IMR-90 (cell line): ENCODE measurements at regions not wholly inside any gene's neighbourhood (a gene's known extent, or its start where the extent isn't known, plus 50 kb on each side); places are given as distances from the start of the nearest gene placed in this dataset.
"Not testable (repeated sequence)": the region's sequence is repeated elsewhere in the genome, so short reads cannot be mapped to it uniquely, and the experiment has no call there.

ENCODE experiments used
- CEBPB ChIP-seq: IDR thresholded peaks from 2 replicates; pipeline ENCODE4 v1.6.1; 2012; ENCODE audit warnings: low read depth, low read length, improper control_type of control experiment
- CTCF ChIP-seq: conservative IDR thresholded peaks from 2 replicates; pipeline ENCODE4 v1.5.1; 2012; ENCODE audit warnings: mild to moderate bottlenecking, low read depth, low read length, improper control_type of control experiment
- MXI1 ChIP-seq: IDR thresholded peaks from 2 replicates; pipeline ENCODE4 v1.6.1; 2012; ENCODE audit warnings: low read depth, mild to moderate bottlenecking, low read length, moderate library complexity, borderline replicate concordance
- POLR2A ChIP-seq: IDR thresholded peaks from 2 replicates; pipeline ENCODE4 v1.6.1; 2012; ENCODE audit warnings: mild to moderate bottlenecking, low read depth, low read length
- RAD21 ChIP-seq: IDR thresholded peaks from 2 replicates; pipeline ENCODE4 v1.6.1; 2012; ENCODE audit warnings: low read length, improper control_type of control experiment
- USF2 ChIP-seq: fragments of 150-350 bp; IDR thresholded peaks from 2 replicates; pipeline ENCODE4 v1.6.1; 2017; ENCODE audit warnings: mild to moderate bottlenecking, antibody characterized with exemption, low read length, low read depth

GRCh38 chr5:34223158-34223557, 180.1 kb upstream of the C1QTNF3 start:
- TF ChIP-seq CEBPB, POLR2A, RAD21, CTCF, USF2, MXI1: not testable (repeated sequence)
